ENCODE measurements at regions not wholly inside any gene's neighbourhood (a gene's known extent, or its start where the extent isn't known, plus 50 kb on each side); places are given as distances from the start of the nearest gene placed in this dataset.

DNA sequence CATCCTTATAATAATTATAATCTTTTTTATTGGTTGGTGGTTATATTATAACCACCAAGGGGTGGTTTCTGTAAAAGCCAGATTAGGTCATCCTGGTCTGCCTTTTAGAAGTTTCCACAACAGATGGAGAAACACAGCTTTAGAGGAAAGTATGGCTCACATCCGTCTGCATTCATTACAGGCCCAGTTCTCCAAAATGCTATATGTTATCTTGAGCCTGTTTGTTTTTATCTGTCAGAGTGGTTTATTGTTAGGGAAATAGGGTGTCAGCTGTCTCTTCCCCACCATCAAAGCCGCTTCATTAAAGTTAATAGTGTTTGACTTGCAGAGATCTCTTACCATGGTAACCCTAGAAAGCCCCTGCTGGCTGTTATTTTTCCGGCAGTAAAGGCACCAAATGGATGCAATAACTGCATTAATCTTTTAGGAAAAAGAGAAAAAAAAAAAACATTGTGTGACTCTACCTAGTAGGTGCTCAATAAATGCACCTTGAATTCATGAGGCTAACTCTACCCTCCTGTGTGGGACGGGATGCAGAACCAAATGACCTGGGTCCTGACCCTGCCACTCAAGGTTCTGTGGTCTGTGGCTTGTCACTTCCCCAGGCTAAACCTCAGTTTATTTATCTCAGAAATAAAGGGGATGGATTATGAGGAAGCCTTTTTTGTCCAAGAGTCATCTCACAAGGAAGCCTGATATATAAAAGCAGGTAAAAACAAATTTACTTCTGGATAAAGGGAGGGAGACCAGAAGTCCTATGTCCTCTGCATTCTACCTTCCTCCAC lies 118.3 kb downstream of the WT1 start:
- TF ChIP-seq, protein P1, sequence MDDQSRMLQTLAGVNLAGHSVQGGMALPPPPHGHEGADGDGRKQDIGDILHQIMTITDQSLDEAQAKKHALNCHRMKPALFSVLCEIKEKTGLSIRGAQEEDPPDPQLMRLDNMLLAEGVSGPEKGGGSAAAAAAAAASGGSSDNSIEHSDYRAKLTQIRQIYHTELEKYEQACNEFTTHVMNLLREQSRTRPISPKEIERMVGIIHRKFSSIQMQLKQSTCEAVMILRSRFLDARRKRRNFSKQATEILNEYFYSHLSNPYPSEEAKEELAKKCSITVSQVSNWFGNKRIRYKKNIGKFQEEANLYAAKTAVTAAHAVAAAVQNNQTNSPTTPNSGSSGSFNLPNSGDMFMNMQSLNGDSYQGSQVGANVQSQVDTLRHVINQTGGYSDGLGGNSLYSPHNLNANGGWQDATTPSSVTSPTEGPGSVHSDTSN (IDR thresholded peaks at IDR 0.05) = no peak
- TF ChIP-seq TEAD4 (IDR thresholded peaks at IDR 0.05; ENCODE audit: borderline replicate concordance, insufficient read depth) (no peak), SMC3 (IDR thresholded peaks at IDR 0.05; ENCODE audit: low read depth, low read length) (no peak), TAF1 (IDR thresholded peaks at IDR 0.05; ENCODE audit: borderline replicate concordance, low read depth, low read length) (no peak), GATA2 (CRISPR knock-in tag; IDR thresholded peaks at IDR 0.05) (no peak), POLR2AphosphoS5 (IDR thresholded peaks at IDR 0.05; ENCODE audit: low read depth, low read length) (no peak)
- TF ChIP-seq, protein P2, sequence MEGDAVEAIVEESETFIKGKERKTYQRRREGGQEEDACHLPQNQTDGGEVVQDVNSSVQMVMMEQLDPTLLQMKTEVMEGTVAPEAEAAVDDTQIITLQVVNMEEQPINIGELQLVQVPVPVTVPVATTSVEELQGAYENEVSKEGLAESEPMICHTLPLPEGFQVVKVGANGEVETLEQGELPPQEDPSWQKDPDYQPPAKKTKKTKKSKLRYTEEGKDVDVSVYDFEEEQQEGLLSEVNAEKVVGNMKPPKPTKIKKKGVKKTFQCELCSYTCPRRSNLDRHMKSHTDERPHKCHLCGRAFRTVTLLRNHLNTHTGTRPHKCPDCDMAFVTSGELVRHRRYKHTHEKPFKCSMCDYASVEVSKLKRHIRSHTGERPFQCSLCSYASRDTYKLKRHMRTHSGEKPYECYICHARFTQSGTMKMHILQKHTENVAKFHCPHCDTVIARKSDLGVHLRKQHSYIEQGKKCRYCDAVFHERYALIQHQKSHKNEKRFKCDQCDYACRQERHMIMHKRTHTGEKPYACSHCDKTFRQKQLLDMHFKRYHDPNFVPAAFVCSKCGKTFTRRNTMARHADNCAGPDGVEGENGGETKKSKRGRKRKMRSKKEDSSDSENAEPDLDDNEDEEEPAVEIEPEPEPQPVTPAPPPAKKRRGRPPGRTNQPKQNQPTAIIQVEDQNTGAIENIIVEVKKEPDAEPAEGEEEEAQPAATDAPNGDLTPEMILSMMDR (IDR thresholded peaks at IDR 0.05) = no peak
- TF ChIP-seq, protein P3, sequence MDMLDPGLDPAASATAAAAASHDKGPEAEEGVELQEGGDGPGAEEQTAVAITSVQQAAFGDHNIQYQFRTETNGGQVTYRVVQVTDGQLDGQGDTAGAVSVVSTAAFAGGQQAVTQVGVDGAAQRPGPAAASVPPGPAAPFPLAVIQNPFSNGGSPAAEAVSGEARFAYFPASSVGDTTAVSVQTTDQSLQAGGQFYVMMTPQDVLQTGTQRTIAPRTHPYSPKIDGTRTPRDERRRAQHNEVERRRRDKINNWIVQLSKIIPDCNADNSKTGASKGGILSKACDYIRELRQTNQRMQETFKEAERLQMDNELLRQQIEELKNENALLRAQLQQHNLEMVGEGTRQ (IDR thresholded peaks at IDR 0.05; ENCODE audit: borderline replicate concordance, low read depth, low read length) = no peak
